GM12864 (cell line): ENCODE measurements at regions not wholly inside any gene's neighbourhood (a gene's known extent, or its start where the extent isn't known, plus 50 kb on each side); places are given as distances from the start of the nearest gene placed in this dataset.

Experiments
- DNase-seq: peaks from one replicate; pipeline ENCODE4 v3.0.0-alpha.2; 2011; ENCODE audit warnings: low read depth
- H3K4me3 ChIP-seq: 2 replicates; pipeline ENCODE4 v1.5.1; 2011; ENCODE audit warnings: mild to moderate bottlenecking, low read depth, low read length, control low read depth
- TF ChIP-seq, protein P1 (sequence below): IDR thresholded peaks from 2 replicates; pipeline ENCODE4 v1.5.1; 2011; ENCODE audit warnings: low read depth, mild to moderate bottlenecking, moderate library complexity, low read length, control low read depth, inconsistent platforms; ENCODE audit errors: missing control alignments

DNA sequence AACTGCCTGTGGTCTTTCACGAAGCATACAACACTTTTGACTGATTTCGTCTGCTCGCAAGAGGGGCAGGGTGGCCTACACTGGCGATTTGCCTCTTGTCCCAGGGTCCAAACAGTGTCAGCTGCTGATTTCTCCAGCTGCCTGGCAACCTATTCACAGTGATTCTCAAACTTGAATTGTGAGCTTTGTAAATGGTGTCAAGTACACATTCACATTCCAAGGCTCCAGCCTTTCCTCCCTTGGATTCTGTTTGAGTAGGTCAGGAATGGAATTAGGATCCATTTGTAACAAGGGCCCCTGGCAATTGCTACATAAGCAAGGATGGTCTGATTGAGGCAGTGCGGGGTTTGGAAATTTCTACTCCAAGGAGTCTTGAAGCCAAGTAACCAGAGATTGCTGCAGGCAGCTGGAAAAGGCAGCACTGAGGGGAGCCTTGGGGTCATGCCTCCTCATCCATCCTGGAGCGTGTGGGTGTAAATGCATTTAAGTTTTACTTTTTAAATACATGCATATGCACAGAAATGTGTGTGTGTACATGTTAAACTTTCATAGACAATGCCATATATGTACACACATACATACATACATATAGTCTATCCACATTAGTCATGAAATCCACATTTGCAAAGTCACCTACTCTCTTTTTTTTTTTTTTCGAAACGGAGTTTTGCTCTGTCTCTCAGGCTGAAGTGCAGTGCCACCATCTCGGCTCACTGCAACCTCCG is 86.8 kb upstream of the UXS1 start:
- TF ChIP-seq, protein P1, sequence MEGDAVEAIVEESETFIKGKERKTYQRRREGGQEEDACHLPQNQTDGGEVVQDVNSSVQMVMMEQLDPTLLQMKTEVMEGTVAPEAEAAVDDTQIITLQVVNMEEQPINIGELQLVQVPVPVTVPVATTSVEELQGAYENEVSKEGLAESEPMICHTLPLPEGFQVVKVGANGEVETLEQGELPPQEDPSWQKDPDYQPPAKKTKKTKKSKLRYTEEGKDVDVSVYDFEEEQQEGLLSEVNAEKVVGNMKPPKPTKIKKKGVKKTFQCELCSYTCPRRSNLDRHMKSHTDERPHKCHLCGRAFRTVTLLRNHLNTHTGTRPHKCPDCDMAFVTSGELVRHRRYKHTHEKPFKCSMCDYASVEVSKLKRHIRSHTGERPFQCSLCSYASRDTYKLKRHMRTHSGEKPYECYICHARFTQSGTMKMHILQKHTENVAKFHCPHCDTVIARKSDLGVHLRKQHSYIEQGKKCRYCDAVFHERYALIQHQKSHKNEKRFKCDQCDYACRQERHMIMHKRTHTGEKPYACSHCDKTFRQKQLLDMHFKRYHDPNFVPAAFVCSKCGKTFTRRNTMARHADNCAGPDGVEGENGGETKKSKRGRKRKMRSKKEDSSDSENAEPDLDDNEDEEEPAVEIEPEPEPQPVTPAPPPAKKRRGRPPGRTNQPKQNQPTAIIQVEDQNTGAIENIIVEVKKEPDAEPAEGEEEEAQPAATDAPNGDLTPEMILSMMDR: no peak
- no peak for DNase-seq
- no peak overlapping the region for H3K4me3 ChIP-seq

DNA sequence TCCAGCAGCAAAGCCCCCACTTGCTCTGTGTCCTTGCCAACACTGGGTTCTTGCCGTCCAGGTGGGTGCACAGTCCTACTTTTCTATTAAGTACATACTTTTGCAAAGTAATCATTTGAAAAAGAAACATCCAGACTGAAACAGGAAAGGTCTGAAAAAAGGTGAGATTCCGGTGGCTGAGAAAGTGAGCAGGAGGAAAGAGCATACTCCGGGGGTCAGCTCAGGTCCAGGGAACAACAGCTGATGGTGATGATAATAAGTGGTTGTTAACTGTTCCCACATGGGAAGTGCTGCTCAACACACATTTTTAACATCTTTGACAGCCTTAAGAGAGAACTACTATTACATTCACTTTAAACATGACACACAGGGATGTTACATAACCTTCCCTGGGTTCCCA is 86.1 kb upstream of the UXS1 start:
- DNase-seq: no peak
- no peak overlapping the region for H3K4me3 ChIP-seq
- TF ChIP-seq, protein P1: no peak

DNA sequence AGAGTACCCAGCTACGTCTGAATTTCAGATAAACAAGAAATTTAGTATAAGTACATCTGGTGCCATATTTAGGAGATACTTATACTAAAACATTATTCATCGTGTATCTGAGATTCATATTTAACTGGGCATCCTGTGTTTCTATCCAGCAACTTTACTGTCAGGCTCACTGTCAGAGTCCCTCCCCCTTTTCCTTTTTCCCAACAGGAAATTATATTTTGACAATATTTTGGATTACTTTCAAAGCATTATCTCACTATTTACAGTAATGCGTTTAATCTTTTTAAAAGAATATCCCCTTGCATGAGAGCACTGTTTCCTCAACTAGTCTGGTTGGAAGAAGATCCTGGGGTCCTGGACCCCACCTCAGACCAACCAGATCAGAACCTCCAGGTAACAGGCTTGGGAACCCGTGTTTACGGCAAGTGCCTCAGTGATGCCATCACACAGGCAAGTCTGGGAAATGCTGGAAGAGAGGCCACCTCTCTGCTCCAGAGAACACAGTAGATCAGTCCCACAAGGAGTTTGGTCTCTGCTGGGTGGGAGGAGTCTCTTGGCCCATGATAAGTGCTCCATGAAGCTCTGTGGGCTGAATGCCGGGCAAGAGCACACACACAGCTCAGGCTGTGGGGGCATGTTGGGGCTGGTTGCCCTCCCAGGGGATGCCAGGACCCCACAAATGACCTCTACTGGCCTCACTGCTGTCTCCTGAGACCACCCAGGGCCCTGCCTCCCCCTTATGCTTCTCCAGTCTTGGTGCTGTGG is 84.2 kb upstream of the UXS1 start:
- DNase-seq: no peak
- H3K4me3 ChIP-seq: no peak overlapping the region
- TF ChIP-seq, protein P1: no peak

GRCh38 chr2:106277426-106277825 is 83.3 kb upstream of the UXS1 start:
- DNase-seq: no peak
- TF ChIP-seq, protein P1: no peak
- no peak overlapping the region for H3K4me3 ChIP-seq

- no peak overlapping the region for H3K4me3 ChIP-seq
- DNase-seq: no peak
- TF ChIP-seq, protein P1: no peak
Measured at GRCh38 chr2:106275971-106276370, 81.9 kb upstream of the UXS1 start.

DNA sequence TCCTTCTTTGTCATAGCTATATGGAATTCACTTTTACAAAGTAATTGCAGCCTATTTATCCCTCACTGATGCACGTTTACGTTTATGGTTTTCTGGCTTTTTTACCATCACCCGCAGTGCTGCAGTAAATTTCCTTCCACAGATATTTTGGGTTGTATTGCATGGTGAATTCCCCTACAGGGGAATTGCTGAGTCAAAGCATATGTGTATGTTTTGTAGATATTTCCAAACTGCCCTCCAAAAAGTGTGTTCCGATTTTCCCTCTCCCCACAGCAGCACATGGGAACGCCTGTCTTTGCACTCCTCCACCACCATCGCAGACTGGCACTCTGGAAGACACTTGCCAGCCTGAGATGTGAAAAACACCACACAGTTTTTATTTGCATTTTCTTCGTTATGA is 80.6 kb upstream of the UXS1 start:
- DNase-seq: no peak
- TF ChIP-seq, protein P1: no peak
- H3K4me3 ChIP-seq: no peak overlapping the region
